ENCODE measurements at regions not wholly inside any gene's neighbourhood (a gene's known extent, or its start where the extent isn't known, plus 50 kb on each side); places are given as distances from the start of the nearest gene placed in this dataset.

DNA sequence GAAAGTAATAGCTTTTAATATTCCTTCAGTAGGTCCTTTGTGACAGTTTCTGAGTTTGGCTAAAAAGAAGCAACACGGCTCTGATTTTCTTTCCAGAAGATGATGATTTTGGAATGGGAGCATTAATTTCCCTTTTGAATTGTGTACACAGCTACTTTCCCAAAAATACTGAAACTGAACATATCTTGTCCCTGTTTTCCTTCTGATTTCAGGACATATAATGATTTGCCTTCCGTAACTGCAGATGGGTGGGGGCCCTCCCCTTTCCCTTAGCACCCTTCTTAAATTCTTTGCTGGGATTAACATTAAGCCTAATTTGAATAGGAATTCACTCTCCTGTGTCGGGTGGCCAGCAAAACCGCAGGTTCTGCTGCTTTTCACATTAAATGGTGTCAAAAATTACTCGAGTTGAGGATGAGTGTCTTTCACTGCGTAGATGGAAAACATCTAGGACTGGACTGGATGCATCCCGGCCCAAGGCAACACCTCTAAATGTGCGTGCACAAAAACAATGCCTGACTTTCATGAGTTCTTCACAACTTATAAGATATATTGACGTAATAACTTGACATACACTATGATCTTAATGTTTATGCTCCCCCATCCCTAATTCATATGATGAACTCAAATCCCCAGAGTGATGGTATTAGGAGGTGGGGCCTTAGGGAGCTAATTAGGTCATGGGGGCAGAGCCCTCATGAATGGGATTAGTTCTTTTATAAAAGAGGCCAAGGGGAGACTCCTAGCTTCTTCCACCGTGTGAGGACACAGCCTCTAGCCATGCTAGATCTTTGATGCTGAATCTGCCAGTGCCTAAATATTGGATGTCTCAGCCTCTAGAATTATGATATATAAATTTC is 158.1 kb downstream of the AEBP2 start:
- no peak overlapping the region for H3K4me2 ChIP-seq (ENCODE audit: low read depth, low read length)
- H3K36me3 ChIP-seq (replicated peaks; ENCODE audit: insufficient read depth, low read length): no peaks in the 10 kb centered on the region
- no peaks in the 10 kb centered on the region for H4K20me1 ChIP-seq (ENCODE audit: insufficient read depth, low read length)
- no peak for DNase-seq
- no peaks in the 10 kb centered on the region for H3K9me2 ChIP-seq (replicated peaks; ENCODE audit: insufficient read depth, low read length)
- TF ChIP-seq EZH2 (optimal IDR thresholded peaks at IDR 0.05; ENCODE audit: low read depth, low read length) (no peak), EZH2phosphoT487 (IDR thresholded peaks at IDR 0.05; ENCODE audit: low read length) (no peak)
- TF ChIP-seq, protein P1, sequence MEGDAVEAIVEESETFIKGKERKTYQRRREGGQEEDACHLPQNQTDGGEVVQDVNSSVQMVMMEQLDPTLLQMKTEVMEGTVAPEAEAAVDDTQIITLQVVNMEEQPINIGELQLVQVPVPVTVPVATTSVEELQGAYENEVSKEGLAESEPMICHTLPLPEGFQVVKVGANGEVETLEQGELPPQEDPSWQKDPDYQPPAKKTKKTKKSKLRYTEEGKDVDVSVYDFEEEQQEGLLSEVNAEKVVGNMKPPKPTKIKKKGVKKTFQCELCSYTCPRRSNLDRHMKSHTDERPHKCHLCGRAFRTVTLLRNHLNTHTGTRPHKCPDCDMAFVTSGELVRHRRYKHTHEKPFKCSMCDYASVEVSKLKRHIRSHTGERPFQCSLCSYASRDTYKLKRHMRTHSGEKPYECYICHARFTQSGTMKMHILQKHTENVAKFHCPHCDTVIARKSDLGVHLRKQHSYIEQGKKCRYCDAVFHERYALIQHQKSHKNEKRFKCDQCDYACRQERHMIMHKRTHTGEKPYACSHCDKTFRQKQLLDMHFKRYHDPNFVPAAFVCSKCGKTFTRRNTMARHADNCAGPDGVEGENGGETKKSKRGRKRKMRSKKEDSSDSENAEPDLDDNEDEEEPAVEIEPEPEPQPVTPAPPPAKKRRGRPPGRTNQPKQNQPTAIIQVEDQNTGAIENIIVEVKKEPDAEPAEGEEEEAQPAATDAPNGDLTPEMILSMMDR (IDR thresholded peaks at IDR 0.05; ENCODE audit: low read length): no peak
- H3K4me1 ChIP-seq (ENCODE audit: low read length): no peaks in the 10 kb centered on the region
- no peak overlapping the region for H3K27ac ChIP-seq (ENCODE audit: low read length)
- H3K9me3 ChIP-seq (replicated peaks; ENCODE audit: insufficient read depth, low read length): no peaks in the 10 kb centered on the region
- no peaks in the 10 kb centered on the region for H3F3A ChIP-seq (ENCODE audit: insufficient read depth, low read length)
- H3K4me3 ChIP-seq (ENCODE audit: low read length): no peak overlapping the region
- H2AFZ ChIP-seq (ENCODE audit: low read length): no peak overlapping the region
- no peaks in the 10 kb centered on the region for H3K79me2 ChIP-seq (ENCODE audit: low read length)
- H3K27me3 ChIP-seq (replicated peaks; ENCODE audit: insufficient read depth, low read length): no peaks in the 10 kb centered on the region
- H3K9ac ChIP-seq (ENCODE audit: low read length): no peak overlapping the region

- no peak overlapping the region for H3K4me2 ChIP-seq (ENCODE audit: low read depth, low read length)
- H3K27me3 ChIP-seq (replicated peaks; ENCODE audit: insufficient read depth, low read length): no peaks in the 10 kb centered on the region
- TF ChIP-seq EZH2phosphoT487 (IDR thresholded peaks at IDR 0.05; ENCODE audit: low read length) (no peak), EZH2 (optimal IDR thresholded peaks at IDR 0.05; ENCODE audit: low read depth, low read length) (no peak)
- no peak overlapping the region for H2AFZ ChIP-seq (ENCODE audit: low read length)
- no peak overlapping the region for H3K27ac ChIP-seq (ENCODE audit: low read length)
- H3K79me2 ChIP-seq (ENCODE audit: low read length): no peaks in the 10 kb centered on the region
- H3K9me3 ChIP-seq (replicated peaks; ENCODE audit: insufficient read depth, low read length): no peaks in the 10 kb centered on the region; the same call in 1 of the 2 replicates
- no peak for DNase-seq
- no peak overlapping the region for H3K4me3 ChIP-seq (ENCODE audit: low read length)
- H3K9me2 ChIP-seq (replicated peaks; ENCODE audit: insufficient read depth, low read length): no peaks in the 10 kb centered on the region
- no peaks in the 10 kb centered on the region for H3K36me3 ChIP-seq (replicated peaks; ENCODE audit: insufficient read depth, low read length)
- no peaks in the 10 kb centered on the region for H3F3A ChIP-seq (ENCODE audit: insufficient read depth, low read length)
- H3K9ac ChIP-seq (ENCODE audit: low read length): no peak overlapping the region
- H4K20me1 ChIP-seq (ENCODE audit: insufficient read depth, low read length): no peaks in the 10 kb centered on the region
- no peaks in the 10 kb centered on the region for H3K4me1 ChIP-seq (ENCODE audit: low read length)
Observed at GRCh38 chr12:19605720-19606119, 166.4 kb downstream of the AEBP2 start.

DNA sequence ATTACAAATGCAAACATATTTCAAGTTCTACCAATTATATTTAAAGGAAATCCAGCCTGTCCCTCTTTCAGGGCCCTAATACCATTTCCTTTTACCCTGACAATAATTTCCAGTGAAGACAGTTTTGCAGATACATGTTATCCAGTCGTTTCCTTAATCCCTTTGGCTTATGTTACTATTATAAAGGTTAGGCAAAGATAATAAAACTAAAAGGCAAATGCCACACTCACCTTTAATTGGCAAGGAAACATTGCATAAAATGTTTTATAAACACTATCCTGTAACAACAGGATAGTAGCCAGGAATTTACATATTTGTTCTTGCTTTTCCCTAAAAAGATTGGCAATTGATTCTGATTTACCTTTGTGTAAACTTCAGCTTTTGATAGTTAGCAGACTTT is 168.7 kb downstream of the AEBP2 start:
- Histone ChIP-seq H3K4me3 (ENCODE audit: low read length) (no peak overlapping the region), H3K79me2 (ENCODE audit: low read length) (no peaks in the 10 kb centered on the region), H3K36me3 (replicated peaks; ENCODE audit: insufficient read depth, low read length) (no peaks in the 10 kb centered on the region), H3K4me1 (ENCODE audit: low read length) (no peaks in the 10 kb centered on the region), H2AFZ (ENCODE audit: low read length) (no peak overlapping the region), H3K9me2 (replicated peaks; ENCODE audit: insufficient read depth, low read length) (no peaks in the 10 kb centered on the region), H4K20me1 (ENCODE audit: insufficient read depth, low read length) (no peaks in the 10 kb centered on the region), H3K4me2 (ENCODE audit: low read depth, low read length) (no peak overlapping the region), H3F3A (ENCODE audit: insufficient read depth, low read length) (no peaks in the 10 kb centered on the region), H3K9me3 (replicated peaks; ENCODE audit: insufficient read depth, low read length) (no peaks in the 10 kb centered on the region; the same call in 1 of the 2 replicates), H3K27me3 (replicated peaks; ENCODE audit: insufficient read depth, low read length) (no peaks in the 10 kb centered on the region), H3K9ac (ENCODE audit: low read length) (no peak overlapping the region), H3K27ac (ENCODE audit: low read length) (no peak overlapping the region)
- no peak for TF ChIP-seq EZH2phosphoT487 (IDR thresholded peaks at IDR 0.05; ENCODE audit: low read length)
- TF ChIP-seq EZH2 (optimal IDR thresholded peaks at IDR 0.05; ENCODE audit: low read depth, low read length): no peak
- TF ChIP-seq, protein P1 (IDR thresholded peaks at IDR 0.05; ENCODE audit: low read length): no peak
- no peak for DNase-seq

GRCh38 chr12:19613051-19613535 is 173.8 kb downstream of the AEBP2 start:
- Histone ChIP-seq H3K4me3 (ENCODE audit: low read length) (no peak overlapping the region), H3F3A (ENCODE audit: insufficient read depth, low read length) (no peaks in the 10 kb centered on the region), H3K9me3 (replicated peaks; ENCODE audit: insufficient read depth, low read length) (no peaks in the 10 kb centered on the region; the same call in 1 of the 2 replicates), H3K4me1 (ENCODE audit: low read length) (no peaks in the 10 kb centered on the region), H2AFZ (ENCODE audit: low read length) (no peak overlapping the region), H3K27me3 (replicated peaks; ENCODE audit: insufficient read depth, low read length) (no peaks in the 10 kb centered on the region), H3K36me3 (replicated peaks; ENCODE audit: insufficient read depth, low read length) (no peaks in the 10 kb centered on the region), H3K9ac (ENCODE audit: low read length) (no peak overlapping the region), H3K27ac (ENCODE audit: low read length) (no peak overlapping the region), H3K9me2 (replicated peaks; ENCODE audit: insufficient read depth, low read length) (no peaks in the 10 kb centered on the region), H3K4me2 (ENCODE audit: low read depth, low read length) (no peak overlapping the region), H4K20me1 (ENCODE audit: insufficient read depth, low read length) (no peaks in the 10 kb centered on the region), H3K79me2 (ENCODE audit: low read length) (no peaks in the 10 kb centered on the region)
- DNase-seq: no peak
- no peak for TF ChIP-seq EZH2 (optimal IDR thresholded peaks at IDR 0.05; ENCODE audit: low read depth, low read length)
- TF ChIP-seq, protein P1 (IDR thresholded peaks at IDR 0.05; ENCODE audit: low read length): no peak
- TF ChIP-seq EZH2phosphoT487 (IDR thresholded peaks at IDR 0.05; ENCODE audit: low read length): no peak
